Neuronal stem cell (in vitro differentiated cells): ENCODE measurements at regions not wholly inside any gene's neighbourhood (a gene's known extent, or its start where the extent isn't known, plus 50 kb on each side); places are given as distances from the start of the nearest gene placed in this dataset.

Source experiments
- DNase-seq: peaks from one replicate; pipeline ENCODE4 v3.0.0-alpha.2; 2013; ENCODE audit warnings: low spot score
- H2AFZ ChIP-seq: one replicate; pipeline ENCODE4 v1.6.1; 2013; ENCODE audit warnings: mild to moderate bottlenecking, low read length, inconsistent platforms
- H2AK5ac ChIP-seq: 2 replicates; pipeline ENCODE4 v1.6.1; 2013; ENCODE audit warnings: low read depth, mild to moderate bottlenecking, inconsistent platforms, low read length, moderate library complexity, mixed read lengths
- H2BK120ac ChIP-seq: 2 replicates; pipeline ENCODE4 v1.6.1; 2013; ENCODE audit warnings: low read depth, mild to moderate bottlenecking, inconsistent platforms, low read length, moderate library complexity, mixed read lengths
- H2BK12ac ChIP-seq: one replicate; pipeline ENCODE4 v1.6.1; 2013; ENCODE audit warnings: low read length, inconsistent platforms
- H2BK15ac ChIP-seq: 2 replicates; pipeline ENCODE4 v1.6.1; 2013; ENCODE audit warnings: mild to moderate bottlenecking, low read length, inconsistent platforms, mixed read lengths
- H2BK5ac ChIP-seq: one replicate; pipeline ENCODE4 v1.6.1; 2013; ENCODE audit warnings: inconsistent platforms, mild to moderate bottlenecking, low read length, moderate library complexity
- H3K14ac ChIP-seq: one replicate; pipeline ENCODE4 v1.6.1; 2013; ENCODE audit warnings: low read length, inconsistent platforms
- H3K18ac ChIP-seq: 2 replicates; pipeline ENCODE4 v1.6.1; 2013; ENCODE audit warnings: low read length, inconsistent platforms
- H3K23ac ChIP-seq: 2 replicates; pipeline ENCODE4 v1.6.1; 2013; ENCODE audit warnings: low read depth, mild to moderate bottlenecking, mixed read lengths, low read length, inconsistent platforms; ENCODE audit not compliant: poor library complexity
- H3K27ac ChIP-seq: replicated peaks from 3 replicates; pipeline ENCODE4 v1.5.1; 2013; ENCODE audit warnings: low read length, inconsistent platforms
- H3K27me3 ChIP-seq, 3 experiments: 2 replicates each; pipeline ENCODE4 v1.6.1; 2013; ENCODE audit warnings: low read length in 3 of 3, mild to moderate bottlenecking in 2 of 3, inconsistent platforms in 1 of 3, low read depth in 1 of 3, mixed read lengths in 1 of 3, moderate library complexity in 1 of 3; ENCODE audit not compliant: control insufficient read depth in 3 of 3, insufficient read depth in 3 of 3
- H3K36me3 ChIP-seq, 2 donors: replicated peaks in 1 of 2; 2 replicates each; pipeline ENCODE4 v1.6.1; 2013; ENCODE audit warnings: low read length in 2 of 2; ENCODE audit not compliant: control insufficient read depth in 2 of 2, insufficient read depth in 2 of 2
- H3K4ac ChIP-seq: 2 replicates; pipeline ENCODE4 v1.6.1; 2013; ENCODE audit warnings: inconsistent platforms, mild to moderate bottlenecking, low read length, moderate library complexity
- H3K4me1 ChIP-seq, 2 donors: 1 replicate in 1 of 2; 2 replicates in 1 of 2; pipeline ENCODE4 v1.6.1; 2013; ENCODE audit warnings: low read length in 2 of 2, low read depth in 1 of 2; ENCODE audit not compliant: control insufficient read depth in 2 of 2, insufficient read depth in 1 of 2
- H3K4me2 ChIP-seq: one replicate; pipeline ENCODE4 v1.6.1; 2013; ENCODE audit warnings: mild to moderate bottlenecking, low read length, inconsistent platforms; ENCODE audit not compliant: insufficient read depth, poor library complexity, severe bottlenecking
- H3K4me3 ChIP-seq, 2 donors: 2 replicates each; pipeline ENCODE4 v1.5.1; 2013; ENCODE audit warnings: low read length in 2 of 2, mild to moderate bottlenecking in 2 of 2, inconsistent platforms in 1 of 2, moderate library complexity in 1 of 2
- H3K79me1 ChIP-seq: one replicate; pipeline ENCODE4 v1.6.1; 2013; ENCODE audit warnings: low read depth, mild to moderate bottlenecking, inconsistent platforms, low read length, moderate library complexity
- H3K9ac ChIP-seq: one replicate; pipeline ENCODE4 v1.6.1; 2013; ENCODE audit warnings: mild to moderate bottlenecking, low read depth, low read length, inconsistent platforms; ENCODE audit not compliant: poor library complexity
- H3K9me3 ChIP-seq, 2 donors: replicated peaks in 1 of 2; 2 replicates each; pipeline versions ENCODE3 to v1.6.1; 2013; ENCODE audit warnings: low read length in 2 of 2, mild to moderate bottlenecking in 2 of 2, inconsistent platforms in 1 of 2, low read depth in 1 of 2, mixed read lengths in 1 of 2, moderate library complexity in 1 of 2; ENCODE audit not compliant: control insufficient read depth in 2 of 2, insufficient read depth in 1 of 2
- H4K8ac ChIP-seq: one replicate; pipeline ENCODE4 v1.6.1; 2013; ENCODE audit warnings: low read depth, mild to moderate bottlenecking, inconsistent platforms, low read length, moderate library complexity
- H4K91ac ChIP-seq: one replicate; pipeline ENCODE4 v1.6.1; 2013; ENCODE audit warnings: low read length, low read depth, mild to moderate bottlenecking, inconsistent platforms; ENCODE audit not compliant: poor library complexity
- WGBS, 2 donors: extraction: QIAGEN DNeasy Blood & Tissue Kit; methylation state at CpG; one replicate each; pipeline ENCODE4 v1.1.7; 2013; ENCODE audit warnings: missing lambda C conversion rate in 2 of 2, mixed read lengths in 1 of 2; ENCODE audit not compliant: insufficient read length in 2 of 2, insufficient replicate concordance in 1 of 2; ENCODE audit errors: extremely low coverage in 2 of 2; 5-methylcytosine and 5-hydroxymethylcytosine counted together

DNA sequence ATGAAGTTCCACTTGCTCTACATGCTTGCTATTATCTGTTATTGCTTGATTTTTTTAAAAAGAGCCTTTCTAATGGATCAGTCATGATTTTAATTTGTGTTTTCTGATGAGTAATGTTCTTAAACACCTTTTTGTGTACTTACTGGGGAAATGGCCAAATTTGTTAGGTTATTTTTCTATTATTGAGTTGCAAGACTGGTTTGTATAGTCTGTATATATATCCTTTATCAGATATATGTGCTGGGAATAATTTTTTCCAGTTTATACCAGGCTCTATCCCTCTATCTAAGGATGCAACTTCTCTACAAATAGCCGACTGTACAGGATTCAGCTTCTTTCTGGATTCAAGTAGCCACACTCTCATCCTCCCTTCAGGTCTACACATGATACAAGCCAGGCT lies 65.6 kb upstream of the SEC61G start:
- Histone ChIP-seq H3K27ac (no peak overlapping the region), H3K9me3 (no peaks in the 10 kb centered on the region), H4K8ac (no peak overlapping the region), H2BK5ac (no peak overlapping the region), H3K9ac (no peak overlapping the region), H2AK5ac (no peak overlapping the region), H3K4me3 (no peak overlapping the region), H2AFZ (no peak overlapping the region), H4K91ac (no peak overlapping the region), H2BK12ac (no peak overlapping the region), H3K23ac (no peak overlapping the region), H3K4me2 (no peak overlapping the region), H3K79me1 (no peaks in the 10 kb centered on the region), H3K18ac (no peak overlapping the region), H3K36me3 (no peaks in the 10 kb centered on the region), H2BK15ac (no peak overlapping the region), H3K14ac (no peak overlapping the region), H3K4me1 (no peaks in the 10 kb centered on the region), H3K27me3 (no peaks in the 10 kb centered on the region), H3K4ac (no peak overlapping the region), H2BK120ac (no peak overlapping the region)
- WGBS, 2 donors = no CpG with 5 or more reads among the region's 1 CpG
- DNase-seq = no peak

DNA sequence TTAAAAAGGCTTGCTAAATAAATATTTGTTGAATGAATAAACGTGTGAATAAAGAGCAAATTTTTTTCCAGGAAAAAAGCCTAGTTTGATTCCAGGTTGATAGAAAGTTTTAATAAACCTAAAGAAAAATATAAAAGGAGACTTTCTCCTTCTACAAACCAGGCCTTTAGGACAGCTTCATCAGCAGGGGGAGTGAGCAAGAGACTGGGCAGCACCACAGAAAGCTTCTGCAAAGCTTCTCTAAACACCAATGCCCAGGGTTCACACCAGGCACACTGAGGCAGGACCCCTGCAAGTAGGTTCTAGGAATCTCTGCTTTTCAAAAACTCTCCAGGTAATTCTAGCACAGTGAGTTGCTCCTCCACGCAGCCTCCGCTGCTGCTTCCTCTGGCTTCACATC lies 66.4 kb upstream of the SEC61G start:
- Histone ChIP-seq H2BK15ac (no peak overlapping the region), H3K4me1 (no peaks in the 10 kb centered on the region), H3K27ac (no peak overlapping the region), H2AFZ (no peak overlapping the region), H2BK12ac (no peak overlapping the region), H3K27me3 (no peaks in the 10 kb centered on the region), H2AK5ac (no peak overlapping the region), H2BK5ac (no peak overlapping the region), H4K8ac (no peak overlapping the region), H3K9ac (no peak overlapping the region), H3K23ac (no peak overlapping the region), H3K4me2 (no peak overlapping the region), H3K4ac (no peak overlapping the region), H3K18ac (no peak overlapping the region), H3K14ac (no peak overlapping the region), H2BK120ac (no peak overlapping the region), H4K91ac (no peak overlapping the region), H3K79me1 (no peaks in the 10 kb centered on the region), H3K9me3 (no peaks in the 10 kb centered on the region), H3K36me3 (no peaks in the 10 kb centered on the region), H3K4me3 (no peak overlapping the region)
- DNase-seq = no peak
- no CpG with 5 or more reads among the region's 3 CpGs for WGBS, 2 donors

DNA sequence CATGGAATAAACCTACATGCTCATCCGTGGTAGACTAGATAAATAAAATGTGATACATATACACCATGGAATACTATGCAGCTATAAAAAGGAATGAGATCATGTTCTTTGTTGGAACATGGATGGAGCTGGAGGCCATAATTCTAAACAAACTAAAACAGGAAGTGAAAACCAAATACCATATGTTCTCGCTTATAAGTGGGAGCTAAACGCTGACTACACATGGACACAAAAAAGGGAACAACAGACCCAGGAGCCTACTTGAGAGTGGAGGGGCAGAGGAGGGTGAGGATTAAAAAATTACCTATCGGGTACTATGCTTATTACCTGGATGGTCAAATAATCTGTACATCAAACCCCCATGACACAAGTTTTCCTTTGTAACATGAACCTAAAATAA lies 68.7 kb upstream of the SEC61G start:
- no peaks in the 10 kb centered on the region for H3K27me3 ChIP-seq
- WGBS, 2 donors = no CpG with 5 or more reads among the region's 4 CpGs

DNA sequence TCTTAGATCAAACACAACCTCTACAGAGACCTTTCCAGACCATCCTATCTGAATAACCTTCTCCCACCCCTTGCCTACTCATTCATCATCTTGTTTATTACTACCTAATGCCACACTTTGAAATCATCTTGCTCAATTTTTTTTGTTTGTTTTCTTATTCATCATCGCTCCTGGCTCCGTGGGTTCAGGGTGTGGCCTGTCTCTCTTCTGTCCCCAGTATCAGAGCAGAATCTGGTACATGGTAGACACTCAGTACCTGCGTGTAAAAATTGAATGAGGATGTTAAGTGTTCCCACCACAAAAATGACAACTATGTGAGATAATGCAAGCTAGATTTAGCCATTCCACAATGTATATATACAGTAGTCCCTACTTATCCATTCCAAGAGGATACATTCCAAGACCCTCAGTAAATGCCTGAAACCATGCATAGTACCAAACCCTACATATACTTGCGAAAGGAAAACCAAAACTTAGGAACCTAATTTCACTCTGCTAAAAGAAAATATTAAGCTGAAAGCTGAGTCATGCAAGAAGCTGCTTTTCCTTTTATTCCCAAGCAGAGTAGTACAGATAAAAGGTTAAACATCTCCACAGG lies 72.1 kb upstream of the SEC61G start:
- Histone ChIP-seq H3K23ac (no peak overlapping the region), H4K91ac (no peak overlapping the region), H3K9ac (no peak overlapping the region), H3K27ac (no peak overlapping the region), H3K36me3 (no peaks in the 10 kb centered on the region), H3K27me3 (no peaks in the 10 kb centered on the region), H4K8ac (no peak overlapping the region), H3K4me3 (no peak overlapping the region), H3K4me2 (no peak overlapping the region), H2AK5ac (no peak overlapping the region), H3K14ac (no peak overlapping the region), H2BK120ac (no peak overlapping the region), H3K4ac (no peak overlapping the region), H2AFZ (no peak overlapping the region), H2BK12ac (no peak overlapping the region), H2BK5ac (no peak overlapping the region), H3K18ac (no peak overlapping the region), H3K79me1 (no peaks in the 10 kb centered on the region), H3K4me1 (no peaks in the 10 kb centered on the region), H3K9me3 (peaks cover 0 to 3% of the 10 kb centered on the region in 2 donors), H2BK15ac (no peak overlapping the region)
- WGBS, 2 donors = no CpG with 5 or more reads among the region's 4 CpGs
- no peak for DNase-seq

More for the DNA sequence above, 68.7 kb upstream of the SEC61G start:
- H3K9ac ChIP-seq = no peak overlapping the region
- no peak overlapping the region for H3K18ac ChIP-seq
- no peak overlapping the region for H3K4me2 ChIP-seq
- H3K36me3 ChIP-seq = no peaks in the 10 kb centered on the region
- no peak overlapping the region for H2BK5ac ChIP-seq
- no peak overlapping the region for H3K27ac ChIP-seq
- no peaks in the 10 kb centered on the region for H3K79me1 ChIP-seq
- no peak overlapping the region for H2BK12ac ChIP-seq
- no peaks in the 10 kb centered on the region for H3K9me3 ChIP-seq
- H3K4me3 ChIP-seq = no peak overlapping the region
- H3K14ac ChIP-seq = no peak overlapping the region
- H2BK15ac ChIP-seq = no peak overlapping the region
- DNase-seq = no peak
- H3K23ac ChIP-seq = no peak overlapping the region
- no peak overlapping the region for H4K8ac ChIP-seq
- H2BK120ac ChIP-seq = no peak overlapping the region
- H2AFZ ChIP-seq = no peak overlapping the region
- H4K91ac ChIP-seq = no peak overlapping the region
- no peak overlapping the region for H2AK5ac ChIP-seq
- no peaks in the 10 kb centered on the region for H3K4me1 ChIP-seq
- no peak overlapping the region for H3K4ac ChIP-seq
